Lung (tissue), 11 donors: ENCODE measurements at regions not wholly inside any gene's neighbourhood (a gene's known extent, or its start where the extent isn't known, plus 50 kb on each side); places are given as distances from the start of the nearest gene placed in this dataset.
A peak's percentile ranks its signal among the peaks of the same experiment; 100 is the strongest.
"Not testable (repeated sequence)": the region's sequence is repeated elsewhere in the genome, so short reads cannot be mapped to it uniquely, and the experiment has no call there.

Experiments
- ATAC-seq: fragments of 200-7000 bp; cut with Tn5 transposase; one replicate; pipeline ENCODE4 v1.9.1; 2020; ENCODE audit warnings: moderate number of reproducible peaks; ENCODE audit not compliant: insufficient read depth, low FRiP score
- DNase-seq, 3 donors: peaks; one replicate each; pipeline ENCODE4 v3.0.0-alpha.2; 2013 to 2017
- H3K27ac ChIP-seq, 2 donors: one replicate each; pipeline ENCODE4 v1.5.1; 2013; ENCODE audit warnings: mild to moderate bottlenecking in 2 of 2, moderate library complexity in 2 of 2, control low read depth in 1 of 2, inconsistent platforms in 1 of 2, low read depth in 1 of 2, low read length in 1 of 2
- H3K27me3 ChIP-seq, 3 donors: one replicate each; pipeline ENCODE4 v1.5.1; 2013; ENCODE audit warnings: low read length in 2 of 3; ENCODE audit not compliant: control insufficient read depth in 3 of 3, insufficient read depth in 3 of 3
- H3K36me3 ChIP-seq, 4 donors: one replicate each; pipeline ENCODE4 v1.5.1; 2013; ENCODE audit warnings: low read length in 4 of 4, mild to moderate bottlenecking in 1 of 4, moderate library complexity in 1 of 4; ENCODE audit not compliant: control insufficient read depth in 4 of 4, insufficient read depth in 4 of 4
- H3K4me1 ChIP-seq, 5 donors: one replicate each; pipeline ENCODE4 v1.5.1; 2013; ENCODE audit warnings: low read length in 5 of 5, mild to moderate bottlenecking in 2 of 5, moderate library complexity in 1 of 5; ENCODE audit not compliant: control insufficient read depth in 5 of 5, insufficient read depth in 5 of 5
- H3K4me3 ChIP-seq: one replicate; pipeline ENCODE4 v1.5.1; 2013; ENCODE audit warnings: mild to moderate bottlenecking, control low read depth, moderate library complexity
- H3K9ac ChIP-seq, 2 donors: one replicate each; pipeline ENCODE4 v1.5.1; 2013; ENCODE audit warnings: low read length in 2 of 2, control low read depth in 1 of 2; ENCODE audit not compliant: insufficient read depth in 1 of 2
- H3K9me3 ChIP-seq, 4 donors: one replicate each; pipeline ENCODE4 v1.5.1; 2013; ENCODE audit warnings: low read length in 3 of 4, mild to moderate bottlenecking in 1 of 4, moderate library complexity in 1 of 4; ENCODE audit not compliant: control insufficient read depth in 4 of 4, insufficient read depth in 3 of 4
- WGBS, 2 donors: extraction: QIAGEN DNeasy Blood & Tissue Kit; methylation state at CpG; one replicate each; pipeline ENCODE4 v1.1.7; 2013; 5-methylcytosine and 5-hydroxymethylcytosine counted together
- TF ChIP-seq, protein P1 (sequence below): IDR thresholded peaks from 2 replicates; pipeline ENCODE4 v1.5.1; 2012; ENCODE audit warnings: mild to moderate bottlenecking; ENCODE audit errors: control extremely low read depth, extremely low read depth
- donor health status: control.
- donor health status: control.
- donor health status: Bipolar disorder and iron deficiency.
- donor health status: healthy.
- donor health status: DM: yes; HTN: yes; CAD: no.

DNA sequence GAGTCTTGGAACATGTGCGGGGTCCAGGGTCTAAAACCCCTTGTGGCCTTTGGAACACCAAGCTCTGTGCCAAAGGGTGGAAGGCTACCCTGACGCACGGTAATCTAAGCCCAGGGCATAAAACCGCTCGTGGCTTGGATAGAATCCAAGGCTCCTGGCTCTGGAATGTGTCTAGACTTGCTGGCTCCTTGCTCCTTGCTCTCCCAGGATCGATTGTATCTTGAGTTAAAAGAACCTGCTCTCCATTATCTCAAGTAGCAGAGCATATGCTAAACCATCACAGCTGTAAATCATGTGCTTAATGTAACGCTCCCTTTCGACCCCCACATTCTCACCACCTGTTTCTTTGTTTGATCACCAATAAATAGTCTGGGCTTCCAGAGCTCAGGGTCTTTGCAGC, 50.3 kb downstream of the TLCD4 start:
- not testable (repeated sequence) for H3K9ac ChIP-seq, DNase-seq, H3K27me3 ChIP-seq, H3K27ac ChIP-seq, H3K9me3 ChIP-seq, H3K4me1 ChIP-seq, H3K4me3 ChIP-seq, ATAC-seq, H3K36me3 ChIP-seq
- 50 to 56% methylated on average over 8 of the region's 8 CpGs for WGBS, 2 donors

DNA sequence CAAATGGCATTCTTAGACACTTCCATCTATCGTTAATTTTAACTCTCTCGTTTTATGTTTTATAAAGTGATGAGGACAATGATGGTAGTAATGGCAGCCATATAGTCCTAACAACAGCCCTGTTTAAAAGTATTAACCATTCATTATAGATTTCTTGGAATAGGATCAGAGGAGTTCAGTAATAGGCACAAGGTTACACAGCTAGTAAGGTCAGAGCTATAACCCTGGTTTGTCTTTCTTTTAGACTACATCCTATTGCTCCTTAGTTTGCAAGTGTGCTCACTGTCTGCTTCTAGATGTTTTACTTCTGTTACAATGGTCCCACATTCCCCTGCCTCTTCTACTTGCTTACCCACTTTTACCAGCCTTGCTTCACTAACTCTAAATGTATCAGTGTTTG, 50.9 kb downstream of the TLCD4 start:
- Histone ChIP-seq H3K27ac (no peak overlapping the region), H3K4me3 (no peak overlapping the region), H3K27me3 (no peaks in the 10 kb centered on the region), H3K4me1 (peaks cover 0 to 11% (median 0%) of the 10 kb centered on the region in 5 donors), H3K9me3 (peaks cover 0 to 6% (median 0%) of the 10 kb centered on the region in 4 donors), H3K36me3 (peaks cover 0 to 2% (median under 1%) of the 10 kb centered on the region in 4 donors), H3K9ac (no peak overlapping the region)
- TF ChIP-seq, protein P1, sequence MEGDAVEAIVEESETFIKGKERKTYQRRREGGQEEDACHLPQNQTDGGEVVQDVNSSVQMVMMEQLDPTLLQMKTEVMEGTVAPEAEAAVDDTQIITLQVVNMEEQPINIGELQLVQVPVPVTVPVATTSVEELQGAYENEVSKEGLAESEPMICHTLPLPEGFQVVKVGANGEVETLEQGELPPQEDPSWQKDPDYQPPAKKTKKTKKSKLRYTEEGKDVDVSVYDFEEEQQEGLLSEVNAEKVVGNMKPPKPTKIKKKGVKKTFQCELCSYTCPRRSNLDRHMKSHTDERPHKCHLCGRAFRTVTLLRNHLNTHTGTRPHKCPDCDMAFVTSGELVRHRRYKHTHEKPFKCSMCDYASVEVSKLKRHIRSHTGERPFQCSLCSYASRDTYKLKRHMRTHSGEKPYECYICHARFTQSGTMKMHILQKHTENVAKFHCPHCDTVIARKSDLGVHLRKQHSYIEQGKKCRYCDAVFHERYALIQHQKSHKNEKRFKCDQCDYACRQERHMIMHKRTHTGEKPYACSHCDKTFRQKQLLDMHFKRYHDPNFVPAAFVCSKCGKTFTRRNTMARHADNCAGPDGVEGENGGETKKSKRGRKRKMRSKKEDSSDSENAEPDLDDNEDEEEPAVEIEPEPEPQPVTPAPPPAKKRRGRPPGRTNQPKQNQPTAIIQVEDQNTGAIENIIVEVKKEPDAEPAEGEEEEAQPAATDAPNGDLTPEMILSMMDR = no peak
- no peak for ATAC-seq
- no peak for DNase-seq
- 89 to 95% methylated on average over 2 of the region's 2 CpGs for WGBS, 2 donors

DNA sequence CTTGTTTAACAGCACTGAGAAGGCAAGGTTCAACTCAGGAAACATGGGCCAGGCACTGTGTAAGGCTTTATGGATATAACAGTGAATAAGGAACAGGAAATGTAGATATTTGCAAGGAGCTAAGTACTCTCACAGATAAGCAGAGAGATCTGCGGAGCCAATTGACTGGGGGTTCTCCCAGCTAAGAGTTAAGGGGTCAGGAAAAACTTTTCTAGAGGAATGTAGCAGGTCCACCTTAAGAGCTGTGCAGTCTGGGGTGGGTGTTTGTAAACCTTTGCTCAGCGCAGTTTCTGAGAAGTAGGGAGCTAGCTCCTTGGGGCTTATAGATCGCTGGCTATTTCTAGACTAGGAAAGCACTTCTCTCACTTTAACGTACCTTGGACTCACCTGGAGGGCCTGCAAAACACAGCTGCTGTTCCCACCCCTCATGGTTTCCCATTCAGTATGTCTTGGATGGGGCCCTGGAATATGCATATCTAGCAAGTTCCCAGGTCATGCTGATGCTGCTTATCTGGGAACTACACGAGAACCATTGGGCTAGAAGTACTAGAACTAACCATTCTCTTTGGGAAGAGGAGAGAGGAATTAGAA, 51.7 kb downstream of the TLCD4 start:
- Histone ChIP-seq H3K9me3 (peaks cover 0 to 3% (median 0%) of the 10 kb centered on the region in 4 donors), H3K4me3 (no peak overlapping the region), H3K36me3 (peaks cover 0 to 1% (median 0%) of the 10 kb centered on the region in 4 donors), H3K9ac (no peak overlapping the region), H3K27ac (no peak overlapping the region), H3K4me1 (peaks cover 0 to 16% (median 0%) of the 10 kb centered on the region in 5 donors), H3K27me3 (no peaks in the 10 kb centered on the region)
- TF ChIP-seq, protein P1 = no peak
- WGBS, 2 donors = 58 to 89% methylated on average over 5 of the region's 5 CpGs
- peak; percentile 15 to 51 (median 21) for DNase-seq
- ATAC-seq = peak; percentile 39

DNA sequence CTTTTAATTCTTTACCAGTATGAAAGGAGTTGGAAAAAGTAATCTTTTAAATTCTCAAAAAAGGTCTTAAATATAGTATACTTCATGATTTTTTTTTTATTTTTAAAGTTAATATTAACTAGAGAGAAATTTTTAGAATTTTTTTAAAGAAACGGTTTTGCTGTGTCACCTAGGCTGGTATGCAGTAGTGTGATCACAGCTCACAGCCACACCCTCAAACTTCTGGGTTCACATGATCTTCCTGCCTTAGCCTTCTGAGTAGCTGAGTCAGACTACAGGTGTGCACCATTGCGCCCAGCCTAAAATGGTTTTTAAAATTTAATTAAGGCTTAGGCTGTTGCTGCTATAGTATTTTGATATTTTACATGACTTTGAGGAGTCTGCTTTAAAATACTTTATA, 52.4 kb downstream of the TLCD4 start:
- no peak overlapping the region for H3K4me3 ChIP-seq
- no peak overlapping the region for H3K9ac ChIP-seq
- no peaks in the 10 kb centered on the region for H3K27me3 ChIP-seq
- TF ChIP-seq, protein P1 = no peak
- H3K4me1 ChIP-seq = peaks cover 0 to 20% (median 0%) of the 10 kb centered on the region in 5 donors
- H3K9me3 ChIP-seq = no peaks in the 10 kb centered on the region
- peaks cover 0 to 1% (median 0%) of the 10 kb centered on the region in 4 donors for H3K36me3 ChIP-seq
- peak; percentile 66 for ATAC-seq
- H3K27ac ChIP-seq = no peak overlapping the region
- 54% methylated on average over 2 of the region's 2 CpGs for WGBS, 2 donors
- peak in 1 of 3 donors; percentile 22 for DNase-seq
